MM.1S (cell line): ENCODE measurements at regions not wholly inside any gene's neighbourhood (a gene's known extent, or its start where the extent isn't known, plus 50 kb on each side); places are given as distances from the start of the nearest gene placed in this dataset.

Experiments used
- EZH2 ChIP-seq: fragments of 300-600 bp; sonication (generic); optimal IDR thresholded peaks from 2 replicates; pipeline ENCODE3; 2017; ENCODE audit warnings: low read depth, mild to moderate bottlenecking, antibody characterized with exemption, low read length, mixed read lengths
- EZH2phosphoT487 ChIP-seq: fragments of 300-600 bp; sonication (generic); IDR thresholded peaks from 2 replicates; pipeline ENCODE4 v1.6.1; 2018; ENCODE audit warnings: antibody characterized with exemption, low read length
- TF ChIP-seq, protein P1 (sequence below): fragments of 300-600 bp; sonication (generic); IDR thresholded peaks from 2 replicates; pipeline ENCODE4 v1.5.1; 2016; ENCODE audit warnings: antibody characterized with exemption, low read length, mixed read lengths

DNA sequence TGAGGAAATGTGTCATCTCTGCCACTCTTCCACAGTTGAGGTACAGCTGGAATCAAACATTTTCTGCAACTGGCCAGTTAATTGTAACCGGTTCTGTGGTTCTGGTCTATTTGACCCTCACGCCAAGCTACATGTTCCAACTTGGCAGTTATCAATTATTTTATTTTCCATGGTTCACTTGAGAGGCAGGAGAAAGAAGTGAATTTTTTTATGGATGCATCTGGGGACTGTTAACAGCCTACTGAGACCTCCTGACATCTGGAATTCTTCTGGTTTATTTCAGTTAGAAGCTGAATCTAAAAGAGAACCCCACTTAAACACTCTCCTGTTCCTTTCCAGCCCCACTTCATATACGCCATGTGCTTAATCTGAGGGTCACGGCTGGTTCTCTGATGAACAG lies 372.3 kb downstream of the DNAH5 start:
- no peak for TF ChIP-seq EZH2
- TF ChIP-seq, protein P1, sequence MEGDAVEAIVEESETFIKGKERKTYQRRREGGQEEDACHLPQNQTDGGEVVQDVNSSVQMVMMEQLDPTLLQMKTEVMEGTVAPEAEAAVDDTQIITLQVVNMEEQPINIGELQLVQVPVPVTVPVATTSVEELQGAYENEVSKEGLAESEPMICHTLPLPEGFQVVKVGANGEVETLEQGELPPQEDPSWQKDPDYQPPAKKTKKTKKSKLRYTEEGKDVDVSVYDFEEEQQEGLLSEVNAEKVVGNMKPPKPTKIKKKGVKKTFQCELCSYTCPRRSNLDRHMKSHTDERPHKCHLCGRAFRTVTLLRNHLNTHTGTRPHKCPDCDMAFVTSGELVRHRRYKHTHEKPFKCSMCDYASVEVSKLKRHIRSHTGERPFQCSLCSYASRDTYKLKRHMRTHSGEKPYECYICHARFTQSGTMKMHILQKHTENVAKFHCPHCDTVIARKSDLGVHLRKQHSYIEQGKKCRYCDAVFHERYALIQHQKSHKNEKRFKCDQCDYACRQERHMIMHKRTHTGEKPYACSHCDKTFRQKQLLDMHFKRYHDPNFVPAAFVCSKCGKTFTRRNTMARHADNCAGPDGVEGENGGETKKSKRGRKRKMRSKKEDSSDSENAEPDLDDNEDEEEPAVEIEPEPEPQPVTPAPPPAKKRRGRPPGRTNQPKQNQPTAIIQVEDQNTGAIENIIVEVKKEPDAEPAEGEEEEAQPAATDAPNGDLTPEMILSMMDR = no peak
- TF ChIP-seq EZH2phosphoT487 = no peak
